ENCODE measurements at regions not wholly inside any gene's neighbourhood (a gene's known extent, or its start where the extent isn't known, plus 50 kb on each side); places are given as distances from the start of the nearest gene placed in this dataset.

DNA sequence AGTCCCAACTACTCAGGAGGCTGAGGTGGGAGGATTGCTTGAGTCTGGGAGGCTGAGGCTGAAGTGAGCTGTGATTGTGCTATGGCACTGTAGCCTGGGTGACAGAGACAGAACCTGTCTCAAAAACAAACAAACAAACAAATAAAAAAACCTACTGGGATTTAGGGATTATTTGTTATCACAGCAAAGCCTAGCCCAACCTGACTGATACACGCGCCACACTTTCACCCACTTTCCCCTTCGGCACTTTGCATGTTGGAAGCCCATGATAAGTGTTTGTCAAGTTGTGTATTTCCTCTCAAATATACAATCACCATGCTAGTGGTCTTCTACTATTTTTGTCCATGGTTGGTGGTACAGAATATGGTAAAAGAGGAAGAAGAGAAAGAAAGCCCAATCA, 50.5 kb upstream of the STC2 start:
- TF ChIP-seq, protein P1, sequence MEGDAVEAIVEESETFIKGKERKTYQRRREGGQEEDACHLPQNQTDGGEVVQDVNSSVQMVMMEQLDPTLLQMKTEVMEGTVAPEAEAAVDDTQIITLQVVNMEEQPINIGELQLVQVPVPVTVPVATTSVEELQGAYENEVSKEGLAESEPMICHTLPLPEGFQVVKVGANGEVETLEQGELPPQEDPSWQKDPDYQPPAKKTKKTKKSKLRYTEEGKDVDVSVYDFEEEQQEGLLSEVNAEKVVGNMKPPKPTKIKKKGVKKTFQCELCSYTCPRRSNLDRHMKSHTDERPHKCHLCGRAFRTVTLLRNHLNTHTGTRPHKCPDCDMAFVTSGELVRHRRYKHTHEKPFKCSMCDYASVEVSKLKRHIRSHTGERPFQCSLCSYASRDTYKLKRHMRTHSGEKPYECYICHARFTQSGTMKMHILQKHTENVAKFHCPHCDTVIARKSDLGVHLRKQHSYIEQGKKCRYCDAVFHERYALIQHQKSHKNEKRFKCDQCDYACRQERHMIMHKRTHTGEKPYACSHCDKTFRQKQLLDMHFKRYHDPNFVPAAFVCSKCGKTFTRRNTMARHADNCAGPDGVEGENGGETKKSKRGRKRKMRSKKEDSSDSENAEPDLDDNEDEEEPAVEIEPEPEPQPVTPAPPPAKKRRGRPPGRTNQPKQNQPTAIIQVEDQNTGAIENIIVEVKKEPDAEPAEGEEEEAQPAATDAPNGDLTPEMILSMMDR (IDR thresholded peaks at IDR 0.05), result no peak
- no peak for TF ChIP-seq POLR2A (IDR thresholded peaks at IDR 0.05)
- no peak for TF ChIP-seq POLR2AphosphoS5 (IDR thresholded peaks at IDR 0.05)
- no peak for TF ChIP-seq EP300 (IDR thresholded peaks at IDR 0.05)

All from stomach (tissue), 4 donors.